Upper lobe of left lung (tissue), 6 donors: ENCODE measurements at regions not wholly inside any gene's neighbourhood (a gene's known extent, or its start where the extent isn't known, plus 50 kb on each side); places are given as distances from the start of the nearest gene placed in this dataset.

Experiments used
- ATAC-seq, 2 donors: fragments of 200-7000 bp; cut with Tn5 transposase; one replicate each; pipeline ENCODE4 v1.9.1; 2022; ENCODE audit warnings: mild to moderate bottlenecking in 2 of 2, moderate library complexity in 2 of 2; ENCODE audit not compliant: low FRiP score in 2 of 2
- DNase-seq, 2 donors: peaks; one replicate each; pipeline ENCODE4 v3.0.0-alpha.2; 2019 to 2020
- H3K27ac ChIP-seq, 4 donors: fragments of 200-600 bp; sonication (generic); one replicate each; pipeline ENCODE4 v1.5.1; 2016 to 2019
- H3K27me3 ChIP-seq, 4 donors: fragments of 200-600 bp; sonication (generic); one replicate each; pipeline ENCODE4 v1.5.1; 2017 to 2019
- H3K36me3 ChIP-seq, 4 donors: fragments of 200-600 bp; sonication (generic); one replicate each; pipeline ENCODE4 v1.5.1; 2016 to 2019
- H3K4me1 ChIP-seq, 4 donors: fragments of 200-600 bp; sonication (generic); one replicate each; pipeline ENCODE4 v1.5.1; 2018 to 2019
- H3K4me3 ChIP-seq, 4 donors: fragments of 200-600 bp; sonication (generic); one replicate each; pipeline ENCODE4 v1.5.1; 2017 to 2019; ENCODE audit warnings: mild to moderate bottlenecking in 2 of 4, moderate library complexity in 1 of 4
- H3K9me3 ChIP-seq, 4 donors: fragments of 200-600 bp; sonication (generic); one replicate each; pipeline ENCODE4 v1.5.1; 2018 to 2019
- EP300 ChIP-seq, 4 donors: sonication (generic); formaldehyde crosslinking; IDR thresholded peaks; one replicate each; pipeline ENCODE4 v1.5.1; 2017; ENCODE audit warnings: antibody characterized with exemption in 4 of 4, control low read depth in 2 of 4
- POLR2A ChIP-seq, 4 donors: fragments of 450-650 bp; IDR thresholded peaks; one replicate each; pipeline ENCODE4 v1.5.1; 2016 to 2017; ENCODE audit warnings: antibody characterized with exemption in 4 of 4, mild to moderate bottlenecking in 2 of 4
- POLR2AphosphoS5 ChIP-seq, 2 donors: sonication (generic); formaldehyde crosslinking; IDR thresholded peaks; one replicate each; pipeline ENCODE4 v1.5.1; 2017; ENCODE audit warnings: antibody characterized with exemption in 2 of 2
- WGBS, 2 donors: methylation state at CpG; one replicate each; pipeline ENCODE4 v1.1.5; 2017 to 2018; 5-methylcytosine and 5-hydroxymethylcytosine counted together
- TF ChIP-seq, protein P1 (sequence below), 6 experiments: fragments of 450-650 bp in 4 of 6; fragments of 200-600 bp in 2 of 6; sonication (generic) in 2 of 6; IDR thresholded peaks; one replicate each; pipeline ENCODE4 v1.5.1; 2016 to 2019; ENCODE audit warnings: antibody characterized with exemption in 6 of 6
- donor health status: DM: no; HTN: no; CAD: no; lungs with moderate emphysema.
- donor health status: DM: no; HTN: yes; CAD: no; lungs with severe emphysema.

DNA sequence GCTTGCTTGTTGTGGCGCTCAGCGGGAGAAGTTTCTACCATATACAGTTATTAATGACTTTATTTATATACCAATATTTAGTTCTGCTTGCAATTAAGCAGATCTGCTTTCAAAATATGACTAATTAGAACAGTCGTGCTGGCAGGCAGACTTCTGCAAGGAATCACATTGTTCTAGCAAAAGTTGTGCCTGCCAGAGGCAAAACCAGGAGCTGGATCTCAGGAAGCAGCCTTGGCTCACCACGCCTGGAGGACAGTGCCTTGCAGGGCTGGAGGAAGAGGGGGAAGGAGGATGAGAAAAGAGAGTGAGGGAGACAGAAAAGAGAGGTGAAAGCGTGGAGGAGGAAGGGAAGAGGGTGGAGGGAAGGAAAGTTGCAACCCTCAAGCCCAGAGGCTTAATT lies 160.3 kb downstream of the NUP210 start:
- no peaks in the 10 kb centered on the region for H3K27me3 ChIP-seq
- H3K4me3 ChIP-seq = no peak overlapping the region
- DNase-seq (no peak), ATAC-seq (no peak)
- no peak for TF ChIP-seq POLR2AphosphoS5 (IDR thresholded peaks at IDR 0.05)
- TF ChIP-seq, protein P1, sequence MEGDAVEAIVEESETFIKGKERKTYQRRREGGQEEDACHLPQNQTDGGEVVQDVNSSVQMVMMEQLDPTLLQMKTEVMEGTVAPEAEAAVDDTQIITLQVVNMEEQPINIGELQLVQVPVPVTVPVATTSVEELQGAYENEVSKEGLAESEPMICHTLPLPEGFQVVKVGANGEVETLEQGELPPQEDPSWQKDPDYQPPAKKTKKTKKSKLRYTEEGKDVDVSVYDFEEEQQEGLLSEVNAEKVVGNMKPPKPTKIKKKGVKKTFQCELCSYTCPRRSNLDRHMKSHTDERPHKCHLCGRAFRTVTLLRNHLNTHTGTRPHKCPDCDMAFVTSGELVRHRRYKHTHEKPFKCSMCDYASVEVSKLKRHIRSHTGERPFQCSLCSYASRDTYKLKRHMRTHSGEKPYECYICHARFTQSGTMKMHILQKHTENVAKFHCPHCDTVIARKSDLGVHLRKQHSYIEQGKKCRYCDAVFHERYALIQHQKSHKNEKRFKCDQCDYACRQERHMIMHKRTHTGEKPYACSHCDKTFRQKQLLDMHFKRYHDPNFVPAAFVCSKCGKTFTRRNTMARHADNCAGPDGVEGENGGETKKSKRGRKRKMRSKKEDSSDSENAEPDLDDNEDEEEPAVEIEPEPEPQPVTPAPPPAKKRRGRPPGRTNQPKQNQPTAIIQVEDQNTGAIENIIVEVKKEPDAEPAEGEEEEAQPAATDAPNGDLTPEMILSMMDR (IDR thresholded peaks at IDR 0.05) = no peak
- TF ChIP-seq POLR2A (IDR thresholded peaks at IDR 0.05) = no peak
- TF ChIP-seq EP300 (IDR thresholded peaks at IDR 0.05) = no peak
- WGBS, 2 donors = 61 to 62% methylated on average over 5 of the region's 5 CpGs
- H3K27ac ChIP-seq = no peak overlapping the region
- H3K9me3 ChIP-seq = no peaks in the 10 kb centered on the region
- no peaks in the 10 kb centered on the region for H3K4me1 ChIP-seq
- no peaks in the 10 kb centered on the region for H3K36me3 ChIP-seq

DNA sequence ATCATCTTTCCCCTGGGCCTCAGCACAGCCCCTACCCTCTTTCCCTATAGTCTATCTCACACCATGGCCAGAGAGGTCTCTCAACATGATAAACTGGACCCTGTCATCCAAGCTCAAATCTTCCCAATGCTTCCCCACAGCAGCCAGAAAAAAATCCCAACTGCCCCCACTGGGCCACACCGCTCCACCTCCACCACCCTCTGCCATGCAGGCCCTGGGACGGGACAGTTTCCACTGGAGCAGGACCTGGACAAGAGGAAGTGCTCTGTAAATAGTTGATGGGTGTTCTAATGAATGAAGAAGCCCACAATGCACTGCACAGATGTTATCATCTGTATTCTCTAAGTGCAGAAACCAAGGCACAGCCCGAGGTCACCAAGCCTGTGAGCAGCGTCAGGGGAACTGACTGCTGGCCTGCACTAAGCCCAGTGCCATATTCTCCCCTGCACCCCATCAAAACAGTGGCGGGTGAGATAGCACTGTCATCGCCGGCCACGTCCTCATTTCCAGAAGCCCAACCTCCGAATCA lies 161.1 kb downstream of the NUP210 start:
- Histone ChIP-seq H3K4me3 (no peak overlapping the region), H3K9me3 (no peaks in the 10 kb centered on the region), H3K27me3 (no peaks in the 10 kb centered on the region), H3K4me1 (no peaks in the 10 kb centered on the region), H3K36me3 (no peaks in the 10 kb centered on the region), H3K27ac (no peak overlapping the region)
- TF ChIP-seq, protein P1 (IDR thresholded peaks at IDR 0.05) = no peak
- TF ChIP-seq POLR2AphosphoS5 (IDR thresholded peaks at IDR 0.05) (no peak), EP300 (IDR thresholded peaks at IDR 0.05) (no peak)
- WGBS, 2 donors = 70 to 75% methylated on average over 9 of the region's 9 CpGs
- DNase-seq (no peak), ATAC-seq (no peak)

DNA sequence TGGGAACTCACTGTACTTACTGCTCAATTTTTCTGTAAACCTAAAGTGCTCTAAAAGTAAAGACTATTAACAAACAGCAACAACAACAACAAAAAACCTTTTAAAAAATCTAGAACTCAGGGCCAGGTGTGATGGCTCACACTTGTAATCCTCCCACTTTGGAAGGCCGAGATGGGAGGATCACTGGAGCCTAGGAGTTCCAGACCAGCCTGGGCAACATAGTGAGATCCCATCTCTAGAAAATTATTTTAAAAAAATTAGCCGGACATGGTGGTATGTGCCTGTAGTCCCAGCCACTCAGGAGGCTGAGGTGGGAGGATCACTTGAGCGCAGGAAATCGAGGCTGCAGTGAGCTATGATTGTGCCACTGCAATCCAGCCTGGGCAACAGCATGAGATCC lies 161.8 kb downstream of the NUP210 start:
- 79 to 85% methylated on average over 4 of the region's 4 CpGs for WGBS, 2 donors
- ATAC-seq (no peak), DNase-seq (no peak)
- TF ChIP-seq, protein P1 (IDR thresholded peaks at IDR 0.05) = no peak
- TF ChIP-seq EP300 (IDR thresholded peaks at IDR 0.05) (no peak), POLR2AphosphoS5 (IDR thresholded peaks at IDR 0.05) (no peak), POLR2A (IDR thresholded peaks at IDR 0.05) (no peak)
- Histone ChIP-seq H3K4me1 (no peaks in the 10 kb centered on the region), H3K36me3 (no peaks in the 10 kb centered on the region), H3K27ac (no peak overlapping the region), H3K4me3 (no peak overlapping the region), H3K27me3 (no peaks in the 10 kb centered on the region), H3K9me3 (no peaks in the 10 kb centered on the region)

DNA sequence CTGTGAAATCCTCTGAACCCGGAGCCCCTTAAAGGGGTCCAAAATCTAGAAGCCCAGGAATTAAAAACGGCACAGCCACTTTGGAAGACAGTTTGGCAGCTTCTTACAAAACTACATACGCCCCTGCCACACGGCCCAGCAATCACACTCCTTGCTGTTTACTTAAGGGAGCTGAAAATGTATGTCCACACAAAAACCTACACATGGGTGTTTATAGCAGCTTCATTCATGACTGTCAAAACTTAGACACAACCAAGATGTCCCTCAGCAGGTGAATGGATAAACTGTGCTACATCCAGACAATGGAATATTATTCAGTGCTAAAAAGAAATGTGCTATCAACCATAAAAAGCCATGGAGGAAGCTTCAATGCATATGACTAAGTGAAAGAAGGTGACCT lies 162.5 kb downstream of the NUP210 start:
- Histone ChIP-seq H3K27me3 (no peaks in the 10 kb centered on the region), H3K9me3 (no peaks in the 10 kb centered on the region), H3K36me3 (no peaks in the 10 kb centered on the region), H3K27ac (no peak overlapping the region), H3K4me3 (no peak overlapping the region), H3K4me1 (no peaks in the 10 kb centered on the region)
- ATAC-seq = no peak
- TF ChIP-seq EP300 (IDR thresholded peaks at IDR 0.05) (no peak), POLR2A (IDR thresholded peaks at IDR 0.05) (no peak), POLR2AphosphoS5 (IDR thresholded peaks at IDR 0.05) (no peak)
- TF ChIP-seq, protein P1 (IDR thresholded peaks at IDR 0.05) = no peak
- WGBS, 2 donors = 50 to 64% methylated on average over 4 of the region's 4 CpGs
- DNase-seq = no peak

DNA sequence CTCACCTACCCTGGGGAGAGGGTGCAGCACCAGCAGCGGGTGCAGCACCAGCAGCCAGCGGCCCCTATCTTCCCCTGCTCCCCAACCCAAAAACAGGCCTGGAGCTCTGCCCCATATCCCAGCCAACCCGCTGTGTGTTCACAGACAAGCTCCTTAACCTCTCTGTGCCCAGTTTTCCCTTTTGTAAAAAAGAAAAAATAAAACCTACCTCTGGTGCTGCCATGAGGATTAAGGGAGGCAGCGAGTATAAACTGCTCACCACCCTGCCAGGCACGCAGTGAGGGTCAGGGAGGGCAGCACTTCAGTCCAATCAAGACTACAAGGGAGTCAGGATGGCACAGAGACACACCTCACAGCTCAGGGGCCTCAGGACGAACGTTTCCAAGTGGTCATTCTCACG lies 163.3 kb downstream of the NUP210 start:
- no peak for DNase-seq
- WGBS, 2 donors = 71 to 75% methylated on average over 7 to 8 of the region's 8 CpGs
- TF ChIP-seq EP300 (IDR thresholded peaks at IDR 0.05) = no peak
- TF ChIP-seq, protein P1 (IDR thresholded peaks at IDR 0.05) = no peak
- no peak for TF ChIP-seq POLR2AphosphoS5 (IDR thresholded peaks at IDR 0.05)
- no peak for TF ChIP-seq POLR2A (IDR thresholded peaks at IDR 0.05)
- Histone ChIP-seq H3K27ac (no peak overlapping the region), H3K4me3 (no peak overlapping the region), H3K27me3 (no peaks in the 10 kb centered on the region), H3K9me3 (no peaks in the 10 kb centered on the region), H3K4me1 (no peaks in the 10 kb centered on the region), H3K36me3 (no peaks in the 10 kb centered on the region)
- ATAC-seq = no peak
